Parathyroid adenoma (tissue), 2 donors: ENCODE measurements at regions not wholly inside any gene's neighbourhood (a gene's known extent, or its start where the extent isn't known, plus 50 kb on each side); places are given as distances from the start of the nearest gene placed in this dataset.
"Not testable (repeated sequence)": the region's sequence is repeated elsewhere in the genome, so short reads cannot be mapped to it uniquely, and the experiment has no call there.

Experiments used
- H2AFZ ChIP-seq: fragments of 300-600 bp; sonication (generic); one replicate; pipeline ENCODE4 v1.7.0; 2017; ENCODE audit warnings: antibody characterized with exemption, mild to moderate bottlenecking
- H3K27ac ChIP-seq: fragments of 300-600 bp; sonication (generic); one replicate; pipeline ENCODE4 v1.7.0; 2017
- H3K27me3 ChIP-seq: fragments of 300-600 bp; sonication (generic); one replicate; pipeline ENCODE4 v1.7.0; 2017; ENCODE audit warnings: low read length; ENCODE audit not compliant: control insufficient read depth, insufficient read depth
- H3K36me3 ChIP-seq: fragments of 300-600 bp; sonication (generic); one replicate; pipeline ENCODE4 v1.7.0; 2017; ENCODE audit warnings: low read length; ENCODE audit not compliant: control insufficient read depth, insufficient read depth
- H3K4me1 ChIP-seq: fragments of 300-600 bp; sonication (generic); one replicate; pipeline ENCODE4 v1.7.0; 2017; ENCODE audit warnings: control low read depth
- H3K4me2 ChIP-seq: fragments of 300-600 bp; sonication (generic); one replicate; pipeline ENCODE4 v1.7.0; 2017; ENCODE audit warnings: low read length
- H3K4me3 ChIP-seq: fragments of 300-600 bp; sonication (generic); one replicate; pipeline ENCODE4 v1.7.0; 2017; ENCODE audit warnings: low read depth, low read length
- H3K79me2 ChIP-seq: fragments of 300-600 bp; sonication (generic); one replicate; pipeline ENCODE4 v1.7.0; 2017; ENCODE audit warnings: control low read depth
- H3K9ac ChIP-seq: fragments of 300-600 bp; sonication (generic); one replicate; pipeline ENCODE4 v1.7.0; 2017; ENCODE audit warnings: mild to moderate bottlenecking
- H3K9me3 ChIP-seq: fragments of 300-600 bp; sonication (generic); one replicate; pipeline ENCODE4 v1.7.0; 2017; ENCODE audit warnings: low read length; ENCODE audit not compliant: control insufficient read depth
- TF ChIP-seq, protein P1 (sequence below): fragments of 300-600 bp; sonication (generic); IDR thresholded peaks from one replicate; pipeline ENCODE4 v1.7.0; 2017; ENCODE audit warnings: antibody characterized with exemption, mild to moderate bottlenecking
- donor health status: primary hyperparathyroidism.

DNA sequence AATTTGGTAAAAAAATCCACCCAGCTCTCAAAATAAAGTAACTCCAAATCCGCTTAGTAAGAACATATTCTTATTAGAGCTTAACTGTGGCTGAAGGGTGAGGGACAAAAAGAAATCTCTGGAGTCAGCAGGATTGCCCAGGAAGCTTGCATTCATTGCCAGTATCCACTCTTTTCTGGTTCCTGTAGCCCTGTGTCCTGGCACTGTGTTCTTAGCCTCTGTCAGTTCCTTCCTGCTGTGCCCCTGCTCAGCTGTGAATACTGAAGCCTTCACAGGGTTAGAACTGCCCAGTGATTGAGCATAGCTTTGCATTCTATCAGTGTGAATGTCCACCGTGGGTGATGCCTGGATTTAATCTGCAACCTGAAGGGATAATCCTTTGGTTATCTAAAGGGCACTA, 266.9 kb upstream of the PELI2 start:
- Histone ChIP-seq H3K9me3 (no peaks in the 10 kb centered on the region), H3K79me2 (no peaks in the 10 kb centered on the region), H3K27me3 (no peaks in the 10 kb centered on the region), H3K36me3 (no peaks in the 10 kb centered on the region), H3K4me1 (peaks cover 9% of the 10 kb centered on the region), H3K4me3 (peak overlapping the region; percentile 25), H2AFZ (peak overlapping the region; percentile 30), H3K4me2 (peak overlapping the region; percentile 32), H3K27ac (no peak overlapping the region), H3K9ac (no peak overlapping the region)
- TF ChIP-seq, protein P1, sequence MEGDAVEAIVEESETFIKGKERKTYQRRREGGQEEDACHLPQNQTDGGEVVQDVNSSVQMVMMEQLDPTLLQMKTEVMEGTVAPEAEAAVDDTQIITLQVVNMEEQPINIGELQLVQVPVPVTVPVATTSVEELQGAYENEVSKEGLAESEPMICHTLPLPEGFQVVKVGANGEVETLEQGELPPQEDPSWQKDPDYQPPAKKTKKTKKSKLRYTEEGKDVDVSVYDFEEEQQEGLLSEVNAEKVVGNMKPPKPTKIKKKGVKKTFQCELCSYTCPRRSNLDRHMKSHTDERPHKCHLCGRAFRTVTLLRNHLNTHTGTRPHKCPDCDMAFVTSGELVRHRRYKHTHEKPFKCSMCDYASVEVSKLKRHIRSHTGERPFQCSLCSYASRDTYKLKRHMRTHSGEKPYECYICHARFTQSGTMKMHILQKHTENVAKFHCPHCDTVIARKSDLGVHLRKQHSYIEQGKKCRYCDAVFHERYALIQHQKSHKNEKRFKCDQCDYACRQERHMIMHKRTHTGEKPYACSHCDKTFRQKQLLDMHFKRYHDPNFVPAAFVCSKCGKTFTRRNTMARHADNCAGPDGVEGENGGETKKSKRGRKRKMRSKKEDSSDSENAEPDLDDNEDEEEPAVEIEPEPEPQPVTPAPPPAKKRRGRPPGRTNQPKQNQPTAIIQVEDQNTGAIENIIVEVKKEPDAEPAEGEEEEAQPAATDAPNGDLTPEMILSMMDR = no peak

DNA sequence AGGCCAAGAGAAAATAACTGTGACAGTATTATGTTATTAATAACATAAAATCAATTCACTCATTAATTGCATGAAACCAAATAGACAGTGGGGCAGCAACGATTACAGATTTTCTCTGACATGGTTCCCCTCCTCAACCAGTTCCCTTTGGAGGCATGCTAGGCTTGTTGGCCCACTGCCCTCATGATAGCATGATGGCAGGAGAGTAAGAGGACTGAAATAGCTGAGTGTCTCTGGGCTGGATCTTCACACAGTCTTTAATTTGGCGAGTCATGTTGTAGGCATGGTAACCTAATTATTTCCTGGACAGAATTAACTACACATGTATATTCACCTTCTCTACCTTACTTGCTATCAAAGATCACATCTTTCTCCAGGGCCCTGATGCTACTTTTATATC, 266.2 kb upstream of the PELI2 start:
- peaks cover 9% of the 10 kb centered on the region for H3K4me1 ChIP-seq
- no peak overlapping the region for H3K4me3 ChIP-seq
- H3K79me2 ChIP-seq = no peaks in the 10 kb centered on the region
- H2AFZ ChIP-seq = no peak overlapping the region
- no peak overlapping the region for H3K27ac ChIP-seq
- no peak overlapping the region for H3K9ac ChIP-seq
- H3K9me3 ChIP-seq = no peaks in the 10 kb centered on the region
- H3K36me3 ChIP-seq = no peaks in the 10 kb centered on the region
- TF ChIP-seq, protein P1 = no peak
- H3K4me2 ChIP-seq = no peak overlapping the region
- no peaks in the 10 kb centered on the region for H3K27me3 ChIP-seq

DNA sequence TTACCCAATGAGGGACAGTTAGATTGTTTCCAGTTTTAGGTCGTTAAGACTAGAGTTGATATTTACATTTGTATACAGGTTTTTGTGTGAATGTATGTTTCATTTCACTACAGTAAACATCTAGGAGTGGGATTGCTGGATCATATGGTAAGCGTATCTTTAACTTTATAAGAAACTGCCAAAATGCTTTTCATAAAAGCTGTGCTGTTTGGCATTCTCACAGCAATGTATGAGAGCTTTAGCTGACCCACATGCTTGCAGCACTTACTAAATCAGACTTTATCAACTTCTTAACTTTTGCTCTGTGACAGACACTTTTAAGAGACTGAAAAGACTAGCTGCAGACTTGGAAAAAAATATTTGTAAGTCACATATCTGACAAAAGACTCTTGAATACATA, 262.5 kb upstream of the PELI2 start:
- Histone ChIP-seq H3K4me2 (no peak overlapping the region), H3K4me1 (peaks cover 9% of the 10 kb centered on the region), H3K27ac (no peak overlapping the region), H3K9me3 (no peaks in the 10 kb centered on the region), H3K79me2 (no peaks in the 10 kb centered on the region), H3K36me3 (no peaks in the 10 kb centered on the region), H3K4me3 (no peak overlapping the region), H3K27me3 (no peaks in the 10 kb centered on the region), H3K9ac (no peak overlapping the region), H2AFZ (no peak overlapping the region)
- TF ChIP-seq, protein P1 = no peak

DNA sequence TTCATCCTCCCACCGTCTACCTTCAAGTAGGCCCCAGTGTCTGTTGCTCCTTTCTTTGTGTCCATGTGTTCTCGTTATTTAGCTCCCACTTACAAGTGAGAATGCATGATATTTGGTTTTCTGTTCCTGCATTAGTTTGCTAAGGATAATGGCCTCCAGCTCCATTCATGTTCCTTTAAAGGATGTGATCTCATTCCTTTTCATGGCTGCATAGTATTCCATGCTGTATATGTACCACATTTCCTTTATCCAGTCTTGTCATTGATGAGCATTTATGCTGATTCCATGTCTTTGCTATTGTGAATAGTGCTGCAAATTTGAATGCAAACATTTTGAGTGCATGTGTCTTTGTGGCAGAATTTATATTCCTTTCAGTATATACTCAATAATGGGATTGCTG, 259.6 kb upstream of the PELI2 start:
- no peak overlapping the region for H3K27ac ChIP-seq
- no peaks in the 10 kb centered on the region for H3K4me1 ChIP-seq
- TF ChIP-seq, protein P1 = no peak

GRCh38 chr14:55861561-55861960, 256.6 kb upstream of the PELI2 start:
- not testable (repeated sequence) for H3K79me2 ChIP-seq, H3K9me3 ChIP-seq

More for the DNA sequence above, 259.6 kb upstream of the PELI2 start:
- Histone ChIP-seq H3K4me3 (no peak overlapping the region), H3K79me2 (no peaks in the 10 kb centered on the region), H3K27me3 (no peaks in the 10 kb centered on the region), H3K36me3 (no peaks in the 10 kb centered on the region), H2AFZ (no peak overlapping the region), H3K9me3 (no peaks in the 10 kb centered on the region), H3K4me2 (no peak overlapping the region), H3K9ac (no peak overlapping the region)

More at GRCh38 chr14:55861561-55861960, 256.6 kb upstream of the PELI2 start:
- H3K36me3 ChIP-seq, H3K4me1 ChIP-seq, H3K4me2 ChIP-seq, H3K27ac ChIP-seq, H3K9ac ChIP-seq, H3K4me3 ChIP-seq, H2AFZ ChIP-seq, H3K27me3 ChIP-seq: not testable (repeated sequence)
